ENCODE measurements at regions not wholly inside any gene's neighbourhood (a gene's known extent, or its start where the extent isn't known, plus 50 kb on each side); places are given as distances from the start of the nearest gene placed in this dataset.
A peak's percentile ranks its signal among the peaks of the same experiment; 100 is the strongest.
"Not testable (repeated sequence)": the region's sequence is repeated elsewhere in the genome, so short reads cannot be mapped to it uniquely, and the experiment has no call there.

- DNase-seq (no peak), ATAC-seq (no peak)
- no peaks in the 10 kb centered on the region for H3K27me3 Mint-ChIP-seq
- no peaks in the 10 kb centered on the region for H3K36me3 Mint-ChIP-seq (ENCODE audit: low read depth)
- H3K9me3 Mint-ChIP-seq: peaks cover 11% of the 10 kb centered on the region
- H3K4me1 Mint-ChIP-seq: peaks cover 6% of the 10 kb centered on the region
- no peak overlapping the region for H3K4me3 Mint-ChIP-seq
- no peak overlapping the region for H3K27ac Mint-ChIP-seq
Observed at GRCh38 chr12:115370207-115370606, 686.2 kb upstream of the TBX3 start.

- not testable (repeated sequence) for H3K27ac Mint-ChIP-seq; H3K27me3 Mint-ChIP-seq; ATAC-seq; H3K36me3 Mint-ChIP-seq (ENCODE audit: low read depth); H3K4me3 Mint-ChIP-seq; H3K4me1 Mint-ChIP-seq; DNase-seq
- peaks cover 16% of the 10 kb centered on the region for H3K9me3 Mint-ChIP-seq
Observed at GRCh38 chr12:115366277-115366676, 682.3 kb upstream of the TBX3 start.

- H3K9me3 Mint-ChIP-seq: peaks cover 16% of the 10 kb centered on the region
- not testable (repeated sequence) for DNase-seq; H3K4me1 Mint-ChIP-seq; H3K27me3 Mint-ChIP-seq; H3K4me3 Mint-ChIP-seq; ATAC-seq; H3K36me3 Mint-ChIP-seq (ENCODE audit: low read depth); H3K27ac Mint-ChIP-seq
Observed at GRCh38 chr12:115365765-115366164, 681.8 kb upstream of the TBX3 start.

- Mint-ChIP-seq H3K4me1 (no peaks in the 10 kb centered on the region), H3K36me3 (ENCODE audit: low read depth) (no peaks in the 10 kb centered on the region), H3K27me3 (no peaks in the 10 kb centered on the region), H3K27ac (no peak overlapping the region), H3K4me3 (no peak overlapping the region), H3K9me3 (peaks cover 13% of the 10 kb centered on the region)
- ATAC-seq: no peak
- no peak for DNase-seq
Observed at GRCh38 chr12:115364921-115365320, 680.9 kb upstream of the TBX3 start.

- Mint-ChIP-seq H3K4me1 (no peaks in the 10 kb centered on the region), H3K9me3 (peaks cover 13% of the 10 kb centered on the region), H3K27me3 (no peaks in the 10 kb centered on the region), H3K4me3 (no peak overlapping the region), H3K27ac (no peak overlapping the region), H3K36me3 (ENCODE audit: low read depth) (no peaks in the 10 kb centered on the region)
- ATAC-seq (no peak), DNase-seq (no peak)
Observed at GRCh38 chr12:115362339-115362976, 678.5 kb upstream of the TBX3 start.

- H3K4me3 Mint-ChIP-seq: no peak overlapping the region
- H3K4me1 Mint-ChIP-seq: peaks cover 2% of the 10 kb centered on the region
- peaks cover 2% of the 10 kb centered on the region for H3K27me3 Mint-ChIP-seq
- DNase-seq (no peak), ATAC-seq (no peak)
- H3K9me3 Mint-ChIP-seq: no peaks in the 10 kb centered on the region
- H3K36me3 Mint-ChIP-seq (ENCODE audit: low read depth): no peaks in the 10 kb centered on the region
- H3K27ac Mint-ChIP-seq: no peak overlapping the region
Observed at GRCh38 chr12:115357681-115358080, 673.7 kb upstream of the TBX3 start.

GRCh38 chr12:115355301-115355700 is 671.3 kb upstream of the TBX3 start:
- Mint-ChIP-seq H3K27me3 (peaks cover 2% of the 10 kb centered on the region), H3K27ac (no peak overlapping the region), H3K4me3 (no peak overlapping the region), H3K36me3 (ENCODE audit: low read depth) (no peaks in the 10 kb centered on the region), H3K9me3 (no peaks in the 10 kb centered on the region), H3K4me1 (peaks cover 2% of the 10 kb centered on the region)
- DNase-seq (no peak), ATAC-seq (no peak)

- ATAC-seq (peak; percentile 76), DNase-seq (peak; percentile 2)
- H3K27ac Mint-ChIP-seq: peak overlapping the region; percentile 34
- H3K9me3 Mint-ChIP-seq: no peaks in the 10 kb centered on the region
- peaks cover 2% of the 10 kb centered on the region for H3K27me3 Mint-ChIP-seq
- peaks cover 2% of the 10 kb centered on the region for H3K4me1 Mint-ChIP-seq
- H3K4me3 Mint-ChIP-seq: peak overlapping the region; percentile 18
- no peaks in the 10 kb centered on the region for H3K36me3 Mint-ChIP-seq (ENCODE audit: low read depth)
Observed at GRCh38 chr12:115354007-115354890, 670.3 kb upstream of the TBX3 start.

- peaks cover 2% of the 10 kb centered on the region for H3K27me3 Mint-ChIP-seq
- H3K4me1 Mint-ChIP-seq: peaks cover 2% of the 10 kb centered on the region
- no peaks in the 10 kb centered on the region for H3K36me3 Mint-ChIP-seq (ENCODE audit: low read depth)
- H3K9me3 Mint-ChIP-seq: no peaks in the 10 kb centered on the region
- DNase-seq: no peak
- H3K27ac Mint-ChIP-seq: no peak overlapping the region
- ATAC-seq: no peak
- no peak overlapping the region for H3K4me3 Mint-ChIP-seq
Observed at GRCh38 chr12:115353467-115353866, 669.5 kb upstream of the TBX3 start.

GRCh38 chr12:115351514-115352077 is 667.6 kb upstream of the TBX3 start:
- Mint-ChIP-seq H3K36me3 (ENCODE audit: low read depth) (no peaks in the 10 kb centered on the region), H3K4me3 (no peak overlapping the region), H3K27me3 (peaks cover 2% of the 10 kb centered on the region), H3K27ac (no peak overlapping the region), H3K9me3 (no peaks in the 10 kb centered on the region), H3K4me1 (peaks cover 2% of the 10 kb centered on the region)
- ATAC-seq (no peak), DNase-seq (no peak)

GRCh38 chr12:115349711-115350110 is 665.7 kb upstream of the TBX3 start:
- H3K27me3 Mint-ChIP-seq: no peaks in the 10 kb centered on the region
- peaks cover 2% of the 10 kb centered on the region for H3K4me1 Mint-ChIP-seq
- no peak overlapping the region for H3K4me3 Mint-ChIP-seq
- DNase-seq (no peak), ATAC-seq (no peak)
- no peaks in the 10 kb centered on the region for H3K36me3 Mint-ChIP-seq (ENCODE audit: low read depth)
- no peak overlapping the region for H3K27ac Mint-ChIP-seq
- H3K9me3 Mint-ChIP-seq: peaks cover 3% of the 10 kb centered on the region

- H3K27ac Mint-ChIP-seq: no peak overlapping the region
- peaks cover 3% of the 10 kb centered on the region for H3K27me3 Mint-ChIP-seq
- H3K9me3 Mint-ChIP-seq: peaks cover 8% of the 10 kb centered on the region
- H3K36me3 Mint-ChIP-seq (ENCODE audit: low read depth): no peaks in the 10 kb centered on the region
- H3K4me1 Mint-ChIP-seq: no peaks in the 10 kb centered on the region
- ATAC-seq (no peak), DNase-seq (no peak)
- H3K4me3 Mint-ChIP-seq: no peak overlapping the region
Observed at GRCh38 chr12:115348301-115348700, 664.3 kb upstream of the TBX3 start.

GRCh38 chr12:115343601-115344000 is 659.6 kb upstream of the TBX3 start:
- Mint-ChIP-seq H3K36me3 (ENCODE audit: low read depth) (no peaks in the 10 kb centered on the region), H3K27me3 (peaks cover 3% of the 10 kb centered on the region), H3K27ac (no peak overlapping the region), H3K9me3 (peaks cover 29% of the 10 kb centered on the region), H3K4me1 (peaks cover 2% of the 10 kb centered on the region), H3K4me3 (no peak overlapping the region)
- ATAC-seq (no peak), DNase-seq (no peak)

GRCh38 chr12:115343008-115343407 is 659.0 kb upstream of the TBX3 start:
- Mint-ChIP-seq H3K27ac (no peak overlapping the region), H3K4me1 (peaks cover 2% of the 10 kb centered on the region), H3K4me3 (no peak overlapping the region), H3K36me3 (ENCODE audit: low read depth) (no peaks in the 10 kb centered on the region), H3K27me3 (peaks cover 3% of the 10 kb centered on the region), H3K9me3 (peaks cover 29% of the 10 kb centered on the region)
- ATAC-seq (no peak), DNase-seq (no peak)

- Mint-ChIP-seq H3K36me3 (ENCODE audit: low read depth) (no peaks in the 10 kb centered on the region), H3K4me3 (no peak overlapping the region), H3K27me3 (peaks cover 3% of the 10 kb centered on the region), H3K27ac (no peak overlapping the region), H3K9me3 (peaks cover 29% of the 10 kb centered on the region), H3K4me1 (peaks cover 2% of the 10 kb centered on the region)
- ATAC-seq: peak; percentile 46
- DNase-seq: peak; percentile 5
Observed at GRCh38 chr12:115341442-115341841, 657.5 kb upstream of the TBX3 start.

Measured in activated naive CD8-positive, alpha-beta T cell treated with anti-CD3 and anti-CD28 coated beads, Interleukin-2, amount 50 U/mL, for 24 hours (primary cell).